GM13977 (cell line): ENCODE measurements at regions not wholly inside any gene's neighbourhood (a gene's known extent, or its start where the extent isn't known, plus 50 kb on each side); places are given as distances from the start of the nearest gene placed in this dataset.

ENCODE experiments used
- DNase-seq: peaks from one replicate; pipeline ENCODE4 v3.0.0; 2012; ENCODE audit warnings: low spot score
- CTCF ChIP-seq: IDR thresholded peaks from 2 replicates; pipeline ENCODE4 v1.5.1; 2012; ENCODE audit warnings: mild to moderate bottlenecking, control low read depth; ENCODE audit not compliant: insufficient read depth; ENCODE audit errors: extremely low read depth, missing control alignments
- in situ Hi-C: fragments of 300-500 bp; cut with MboI; formaldehyde crosslinking; loops from one replicate; pipeline ENCODE4 v1.12.0; 2022; ENCODE audit warnings: low sequenced_read_pairs, low pct_unique_long_range_greater_than_20kb, mixed read lengths, inconsistent platforms; ENCODE audit not compliant: unreplicated experiment

GRCh38 chr16:7115898-7116297 is 216.7 kb upstream of the RBFOX1 start:
- no peak for TF ChIP-seq CTCF
- no peak for DNase-seq
- in situ Hi-C loops = no loop called here

GRCh38 chr16:7113949-7114348 is 218.7 kb upstream of the RBFOX1 start:
- TF ChIP-seq CTCF = no peak
- in situ Hi-C loops = no loop called here
- no peak for DNase-seq

- in situ Hi-C loops = no loop called here
- no peak for TF ChIP-seq CTCF
- no peak for DNase-seq
Observed at GRCh38 chr16:7113395-7113794, 219.2 kb upstream of the RBFOX1 start.

- no peak for DNase-seq
- no peak for TF ChIP-seq CTCF
- in situ Hi-C loops = no loop called here
Observed at GRCh38 chr16:7111265-7111664, 221.4 kb upstream of the RBFOX1 start.

GRCh38 chr16:7107436-7107835 is 225.2 kb upstream of the RBFOX1 start:
- in situ Hi-C loops = no loop called here
- DNase-seq = no peak

GRCh38 chr16:7103056-7103455 is 229.6 kb upstream of the RBFOX1 start:
- no peak for TF ChIP-seq CTCF
- DNase-seq = no peak
- in situ Hi-C loops = no loop called here

More at GRCh38 chr16:7107436-7107835, 225.2 kb upstream of the RBFOX1 start:
- TF ChIP-seq CTCF = no peak

- in situ Hi-C loops = no loop called here
- no peak for TF ChIP-seq CTCF
- no peak for DNase-seq
Observed at GRCh38 chr16:7101054-7101453, 231.6 kb upstream of the RBFOX1 start.
